SK-N-SH (cell line): ENCODE measurements at regions not wholly inside any gene's neighbourhood (a gene's known extent, or its start where the extent isn't known, plus 50 kb on each side); places are given as distances from the start of the nearest gene placed in this dataset.

ENCODE experiments used
- CTCF ChIA-PET: fragments of 300-600, 350-600 bp; formaldehyde crosslinking; extraction: SDS; loops from one replicate; lab custom pipeline; 2021; lab: Yijun Ruan, JAX
- POLR2A ChIA-PET: fragments of 350-600 bp; sonication (Branson Sonifier 250); formaldehyde crosslinking; extraction: SDS; loops from one replicate; lab custom pipeline; 2020; ENCODE audit warnings: antibody characterized with exemption, inconsistent platforms; lab: Yijun Ruan, JAX
- DNase-seq: peaks from one replicate; pipeline ENCODE4 v3.0.0; 2012
- H2AFZ ChIP-seq: fragments of 200-600 bp; sonication (generic); 2 replicates; pipeline ENCODE4 v1.8.1; 2016; ENCODE audit warnings: antibody characterized with exemption, mild to moderate bottlenecking, low read depth
- H3F3A ChIP-seq: fragments of 200-600 bp; sonication (generic); replicated peaks from 2 replicates; pipeline ENCODE3; 2016; ENCODE audit warnings: antibody characterized with exemption, mild to moderate bottlenecking; ENCODE audit not compliant: insufficient read depth
- H3K27ac ChIP-seq, 2 experiments: fragments of 200-500 bp in 1 of 2; fragments of 200-600 bp in 1 of 2; sonication (Bioruptor generic) in 1 of 2; sonication (generic), shearing (Covaris generic) in 1 of 2; 2 replicates each; pipeline versions ENCODE4 v1.5.1 to v1.6.1; 2014 to 2016; ENCODE audit warnings: low read depth in 2 of 2, inconsistent platforms in 1 of 2, low read length in 1 of 2, mild to moderate bottlenecking in 1 of 2, mixed read lengths in 1 of 2
- H3K27me3 ChIP-seq: fragments of 200-600 bp; sonication (generic), shearing (Covaris generic); 2 replicates; pipeline ENCODE4 v1.6.1; 2016; ENCODE audit warnings: mixed run types; ENCODE audit not compliant: insufficient read depth
- H3K36me3 ChIP-seq, 2 experiments: fragments of 200-500 bp in 1 of 2; fragments of 200-600 bp in 1 of 2; sonication (Bioruptor generic) in 1 of 2; sonication (generic) in 1 of 2; replicated peaks in 1 of 2; 2 replicates each; pipeline versions ENCODE3 to v1.5.1; 2014 to 2016; ENCODE audit warnings: low read length in 1 of 2, mild to moderate bottlenecking in 1 of 2; ENCODE audit not compliant: insufficient read depth in 2 of 2, control insufficient read depth in 1 of 2
- H3K4me1 ChIP-seq, 2 experiments: fragments of 200-500 bp in 1 of 2; fragments of 200-600 bp in 1 of 2; sonication (Bioruptor generic) in 1 of 2; sonication (generic), shearing (Covaris generic) in 1 of 2; 2 replicates each; pipeline versions ENCODE4 v1.5.1 to v1.6.1; 2014 to 2016; ENCODE audit warnings: low read depth in 1 of 2, low read length in 1 of 2, mixed run types in 1 of 2; ENCODE audit not compliant: insufficient read depth in 2 of 2, control insufficient read depth in 1 of 2
- H3K4me2 ChIP-seq: fragments of 200-600 bp; sonication (generic), shearing (Covaris generic); 2 replicates; pipeline ENCODE4 v1.6.1; 2017; ENCODE audit warnings: mixed run types
- H3K4me3 ChIP-seq, 2 experiments: fragments of 200-500 bp in 1 of 2; fragments of 200-600 bp in 1 of 2; sonication (Bioruptor generic) in 1 of 2; sonication (generic), shearing (Covaris generic) in 1 of 2; 2 replicates each; pipeline versions ENCODE4 v1.5.1 to v1.8.1; 2014 to 2016; ENCODE audit warnings: low read depth in 2 of 2, inconsistent platforms in 1 of 2, low read length in 1 of 2, mild to moderate bottlenecking in 1 of 2, mixed read lengths in 1 of 2, moderate library complexity in 1 of 2
- H3K79me2 ChIP-seq: fragments of 200-600 bp; sonication (generic); 2 replicates; pipeline ENCODE4 v1.8.1; 2017; ENCODE audit warnings: mild to moderate bottlenecking; ENCODE audit not compliant: insufficient read depth
- H3K9ac ChIP-seq: fragments of 200-600 bp; sonication (generic); 2 replicates; pipeline ENCODE4 v1.6.1; 2017; ENCODE audit warnings: mixed run types
- H3K9me2 ChIP-seq: fragments of 200-600 bp; sonication (generic); 2 replicates; pipeline ENCODE4 v1.6.1; 2017; ENCODE audit warnings: mixed run types
- H3K9me3 ChIP-seq: fragments of 200-600 bp; sonication (generic); 2 replicates; pipeline ENCODE4 v1.6.1; 2017; ENCODE audit warnings: mixed run types, mild to moderate bottlenecking, moderate library complexity
- H4K20me1 ChIP-seq: fragments of 200-600 bp; sonication (generic); 2 replicates; pipeline ENCODE4 v1.6.1; 2017; ENCODE audit warnings: mild to moderate bottlenecking, mixed run types; ENCODE audit not compliant: insufficient read depth
- CHD2 ChIP-seq: fragments of 150-350 bp; IDR thresholded peaks from 2 replicates; pipeline ENCODE4 v1.6.1; 2018; ENCODE audit warnings: low read length; ENCODE audit not compliant: partially characterized antibody
- FOXM1 ChIP-seq: IDR thresholded peaks from 2 replicates; pipeline ENCODE4 v1.4.0; 2012; ENCODE audit warnings: low read depth, mild to moderate bottlenecking
- GABPA ChIP-seq: IDR thresholded peaks from 2 replicates; pipeline ENCODE4 v1.4.0; 2012; ENCODE audit warnings: low read depth, mild to moderate bottlenecking
- PBX3 ChIP-seq: IDR thresholded peaks from 2 replicates; pipeline ENCODE4; 2012
- POLR2AphosphoS5 ChIP-seq: IDR thresholded peaks from 2 replicates; pipeline ENCODE4 v1.6.1; 2012; ENCODE audit warnings: low read depth, low read length
- SIN3A ChIP-seq: IDR thresholded peaks from 2 replicates; pipeline ENCODE4 v1.6.1; 2012; ENCODE audit warnings: low read depth, mild to moderate bottlenecking, low read length, moderate library complexity, borderline replicate concordance
- TEAD4 ChIP-seq: IDR thresholded peaks from 2 replicates; pipeline ENCODE4 v1.4.0; 2012; ENCODE audit warnings: mild to moderate bottlenecking, borderline replicate concordance; ENCODE audit not compliant: insufficient read depth
- USF1 ChIP-seq: IDR thresholded peaks from 2 replicates; pipeline ENCODE4 v1.4.0; 2012; ENCODE audit warnings: low read depth, borderline replicate concordance
- USF2 ChIP-seq: fragments of 150-350 bp; IDR thresholded peaks from 2 replicates; pipeline ENCODE4 v1.6.1; 2017; ENCODE audit warnings: antibody characterized with exemption, low read length, low read depth, borderline replicate concordance
- YY1 ChIP-seq: IDR thresholded peaks from 2 replicates; pipeline ENCODE4 v1.4.0; 2012; ENCODE audit warnings: low read depth, mild to moderate bottlenecking
- TF ChIP-seq, protein P1 (sequence below): IDR thresholded peaks from 2 replicates; pipeline ENCODE4 v1.4.0; 2012; ENCODE audit warnings: low read depth, borderline replicate concordance
- TF ChIP-seq, protein P2 (sequence below): IDR thresholded peaks from 2 replicates; pipeline ENCODE4 v1.6.1; 2012; ENCODE audit warnings: mild to moderate bottlenecking, low read depth, low read length, moderate library complexity
- TF ChIP-seq, protein P3 (sequence below): IDR thresholded peaks from 2 replicates; pipeline ENCODE4 v1.4.0; 2012; ENCODE audit warnings: low read depth
- TF ChIP-seq, protein P4 (sequence below): fragments of 200-600 bp; sonication (generic); IDR thresholded peaks from 2 replicates; pipeline ENCODE4 v1.6.1; 2017; ENCODE audit warnings: antibody characterized with exemption, mild to moderate bottlenecking, moderate library complexity

DNA sequence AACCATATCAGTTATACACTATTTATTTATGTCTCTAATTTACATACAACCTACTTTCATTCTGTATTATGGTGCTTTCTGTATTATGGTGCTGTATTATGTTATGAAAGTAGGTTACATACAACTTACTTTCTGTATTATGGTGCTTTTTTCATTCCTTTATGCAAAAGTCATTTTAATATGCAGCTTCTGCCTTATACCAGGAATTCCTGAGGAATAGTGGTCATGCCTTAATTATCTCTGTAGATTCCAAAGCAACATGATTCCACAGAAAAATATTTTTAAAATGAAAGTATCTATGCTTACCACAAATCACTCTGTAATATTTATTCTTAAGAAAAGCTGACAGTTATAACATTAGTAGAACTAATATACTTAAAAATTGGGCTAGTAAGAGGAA lies 922.0 kb upstream of the NRXN1 start (continued):
- TF ChIP-seq PBX3: 0 out of 2 replicates have a peak, but pooled peaks have one; percentile 13

DNA sequence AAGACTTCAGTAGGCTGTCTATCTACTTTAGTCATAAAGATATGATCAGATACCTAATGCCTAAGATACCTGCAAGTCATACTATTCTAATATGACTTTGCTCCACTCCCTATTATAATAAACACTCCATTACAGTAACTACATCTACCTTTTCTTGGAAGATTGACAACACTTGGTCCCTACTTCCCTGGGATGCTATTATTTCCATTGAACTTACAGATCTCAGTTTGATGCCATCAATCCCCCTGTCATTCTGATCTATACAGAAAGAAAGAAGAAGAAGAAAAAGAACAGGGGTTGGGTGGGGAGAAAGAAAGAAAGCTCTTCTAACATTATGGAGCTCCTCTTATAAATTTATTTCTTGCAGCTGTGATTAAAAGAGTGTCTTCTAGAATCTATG lies 889.1 kb upstream of the NRXN1 start:
- ChIA-PET CTCF (no interaction called here), POLR2A (no interaction called here)
- no peak overlapping the region for H3K4me2 ChIP-seq
- H3K9ac ChIP-seq: no peak overlapping the region
- TF ChIP-seq, protein P1, sequence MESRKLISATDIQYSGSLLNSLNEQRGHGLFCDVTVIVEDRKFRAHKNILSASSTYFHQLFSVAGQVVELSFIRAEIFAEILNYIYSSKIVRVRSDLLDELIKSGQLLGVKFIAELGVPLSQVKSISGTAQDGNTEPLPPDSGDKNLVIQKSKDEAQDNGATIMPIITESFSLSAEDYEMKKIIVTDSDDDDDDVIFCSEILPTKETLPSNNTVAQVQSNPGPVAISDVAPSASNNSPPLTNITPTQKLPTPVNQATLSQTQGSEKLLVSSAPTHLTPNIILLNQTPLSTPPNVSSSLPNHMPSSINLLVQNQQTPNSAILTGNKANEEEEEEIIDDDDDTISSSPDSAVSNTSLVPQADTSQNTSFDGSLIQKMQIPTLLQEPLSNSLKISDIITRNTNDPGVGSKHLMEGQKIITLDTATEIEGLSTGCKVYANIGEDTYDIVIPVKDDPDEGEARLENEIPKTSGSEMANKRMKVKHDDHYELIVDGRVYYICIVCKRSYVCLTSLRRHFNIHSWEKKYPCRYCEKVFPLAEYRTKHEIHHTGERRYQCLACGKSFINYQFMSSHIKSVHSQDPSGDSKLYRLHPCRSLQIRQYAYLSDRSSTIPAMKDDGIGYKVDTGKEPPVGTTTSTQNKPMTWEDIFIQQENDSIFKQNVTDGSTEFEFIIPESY: no peak
- TF ChIP-seq, protein P2, sequence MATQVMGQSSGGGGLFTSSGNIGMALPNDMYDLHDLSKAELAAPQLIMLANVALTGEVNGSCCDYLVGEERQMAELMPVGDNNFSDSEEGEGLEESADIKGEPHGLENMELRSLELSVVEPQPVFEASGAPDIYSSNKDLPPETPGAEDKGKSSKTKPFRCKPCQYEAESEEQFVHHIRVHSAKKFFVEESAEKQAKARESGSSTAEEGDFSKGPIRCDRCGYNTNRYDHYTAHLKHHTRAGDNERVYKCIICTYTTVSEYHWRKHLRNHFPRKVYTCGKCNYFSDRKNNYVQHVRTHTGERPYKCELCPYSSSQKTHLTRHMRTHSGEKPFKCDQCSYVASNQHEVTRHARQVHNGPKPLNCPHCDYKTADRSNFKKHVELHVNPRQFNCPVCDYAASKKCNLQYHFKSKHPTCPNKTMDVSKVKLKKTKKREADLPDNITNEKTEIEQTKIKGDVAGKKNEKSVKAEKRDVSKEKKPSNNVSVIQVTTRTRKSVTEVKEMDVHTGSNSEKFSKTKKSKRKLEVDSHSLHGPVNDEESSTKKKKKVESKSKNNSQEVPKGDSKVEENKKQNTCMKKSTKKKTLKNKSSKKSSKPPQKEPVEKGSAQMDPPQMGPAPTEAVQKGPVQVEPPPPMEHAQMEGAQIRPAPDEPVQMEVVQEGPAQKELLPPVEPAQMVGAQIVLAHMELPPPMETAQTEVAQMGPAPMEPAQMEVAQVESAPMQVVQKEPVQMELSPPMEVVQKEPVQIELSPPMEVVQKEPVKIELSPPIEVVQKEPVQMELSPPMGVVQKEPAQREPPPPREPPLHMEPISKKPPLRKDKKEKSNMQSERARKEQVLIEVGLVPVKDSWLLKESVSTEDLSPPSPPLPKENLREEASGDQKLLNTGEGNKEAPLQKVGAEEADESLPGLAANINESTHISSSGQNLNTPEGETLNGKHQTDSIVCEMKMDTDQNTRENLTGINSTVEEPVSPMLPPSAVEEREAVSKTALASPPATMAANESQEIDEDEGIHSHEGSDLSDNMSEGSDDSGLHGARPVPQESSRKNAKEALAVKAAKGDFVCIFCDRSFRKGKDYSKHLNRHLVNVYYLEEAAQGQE: no peak
- TF ChIP-seq USF2 (no peak), FOXM1 (no peak), SIN3A (no peak), PBX3 (no peak), CHD2 (no peak), GABPA (no peak), YY1 (no peak), POLR2AphosphoS5 (no peak), TEAD4 (no peak), USF1 (no peak)
- TF ChIP-seq, protein P3, sequence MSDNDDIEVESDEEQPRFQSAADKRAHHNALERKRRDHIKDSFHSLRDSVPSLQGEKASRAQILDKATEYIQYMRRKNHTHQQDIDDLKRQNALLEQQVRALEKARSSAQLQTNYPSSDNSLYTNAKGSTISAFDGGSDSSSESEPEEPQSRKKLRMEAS: no peak
- TF ChIP-seq, protein P4, sequence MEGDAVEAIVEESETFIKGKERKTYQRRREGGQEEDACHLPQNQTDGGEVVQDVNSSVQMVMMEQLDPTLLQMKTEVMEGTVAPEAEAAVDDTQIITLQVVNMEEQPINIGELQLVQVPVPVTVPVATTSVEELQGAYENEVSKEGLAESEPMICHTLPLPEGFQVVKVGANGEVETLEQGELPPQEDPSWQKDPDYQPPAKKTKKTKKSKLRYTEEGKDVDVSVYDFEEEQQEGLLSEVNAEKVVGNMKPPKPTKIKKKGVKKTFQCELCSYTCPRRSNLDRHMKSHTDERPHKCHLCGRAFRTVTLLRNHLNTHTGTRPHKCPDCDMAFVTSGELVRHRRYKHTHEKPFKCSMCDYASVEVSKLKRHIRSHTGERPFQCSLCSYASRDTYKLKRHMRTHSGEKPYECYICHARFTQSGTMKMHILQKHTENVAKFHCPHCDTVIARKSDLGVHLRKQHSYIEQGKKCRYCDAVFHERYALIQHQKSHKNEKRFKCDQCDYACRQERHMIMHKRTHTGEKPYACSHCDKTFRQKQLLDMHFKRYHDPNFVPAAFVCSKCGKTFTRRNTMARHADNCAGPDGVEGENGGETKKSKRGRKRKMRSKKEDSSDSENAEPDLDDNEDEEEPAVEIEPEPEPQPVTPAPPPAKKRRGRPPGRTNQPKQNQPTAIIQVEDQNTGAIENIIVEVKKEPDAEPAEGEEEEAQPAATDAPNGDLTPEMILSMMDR: no peak
- peaks cover 2 to 5% of the 10 kb centered on the region in 2 experiments; a peak in 2 of 4 replicates for H3K4me1 ChIP-seq
- H3F3A ChIP-seq: peaks cover 10% of the 10 kb centered on the region
- no peak overlapping the region for H3K4me3 ChIP-seq
- H3K9me3 ChIP-seq: no peaks in the 10 kb centered on the region
- H3K27me3 ChIP-seq: no peaks in the 10 kb centered on the region
- no peaks in the 10 kb centered on the region for H3K36me3 ChIP-seq
- H2AFZ ChIP-seq: no peak overlapping the region
- H3K27ac ChIP-seq: no peak overlapping the region
- no peak for DNase-seq
- no peaks in the 10 kb centered on the region for H3K79me2 ChIP-seq
- no peaks in the 10 kb centered on the region for H4K20me1 ChIP-seq
- no peaks in the 10 kb centered on the region for H3K9me2 ChIP-seq
